KBM-7 (cell line): ENCODE measurements at regions not wholly inside any gene's neighbourhood (a gene's known extent, or its start where the extent isn't known, plus 50 kb on each side); places are given as distances from the start of the nearest gene placed in this dataset.
"Not testable (repeated sequence)": the region's sequence is repeated elsewhere in the genome, so short reads cannot be mapped to it uniquely, and the experiment has no call there.

ENCODE experiments used
- DNase-seq: peaks from one replicate; pipeline ENCODE4 v3.0.0-alpha.2; 2015
- in situ Hi-C: fragments of 300-500 bp; cut with MboI; formaldehyde crosslinking; loops from 2 replicates; pipeline ENCODE4 v1.14.3; 2020; ENCODE audit warnings: low sequenced_read_pairs, low pct_unique_long_range_greater_than_20kb, mixed read lengths

DNA sequence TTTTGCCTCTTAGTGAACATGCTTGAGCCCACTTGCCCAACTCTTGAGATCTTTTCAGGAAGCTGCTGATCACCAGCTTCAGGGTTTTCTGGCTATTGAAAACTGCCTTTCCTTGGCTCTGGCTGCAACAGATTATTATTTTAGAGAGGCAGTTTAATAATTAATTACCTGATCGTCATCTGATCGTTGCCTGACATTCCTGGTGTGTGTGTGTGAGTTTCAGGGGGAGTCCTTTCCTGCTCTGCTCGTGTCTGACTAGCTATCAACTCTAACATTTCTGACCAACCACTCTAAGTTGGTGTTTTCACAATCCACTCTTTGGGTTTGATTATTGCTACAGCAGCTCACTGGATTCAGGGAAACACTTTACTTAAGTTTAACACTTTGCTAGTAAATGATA, 84.3 kb upstream of the SPATA16 start:
- in situ Hi-C loops: no loop called here
- DNase-seq: no peak

DNA sequence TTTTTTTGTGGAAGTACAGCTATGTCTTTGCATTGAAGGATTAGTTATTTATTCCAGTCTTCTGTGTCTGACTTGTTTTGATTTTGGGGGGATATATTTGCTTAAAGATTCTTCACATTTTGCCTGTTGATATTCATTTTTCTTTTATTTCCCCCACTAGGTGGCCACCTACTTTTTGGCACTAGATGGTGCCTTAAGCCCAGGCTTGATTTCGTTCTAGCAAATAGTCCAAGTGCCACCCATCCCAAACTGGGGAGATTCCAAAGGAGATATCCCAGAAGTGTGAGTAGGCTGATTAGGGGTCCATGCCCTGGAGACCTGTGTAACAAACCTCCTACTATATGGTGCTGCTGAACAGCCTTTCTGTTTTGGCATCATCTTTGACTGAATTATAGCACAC, 80.0 kb upstream of the SPATA16 start:
- in situ Hi-C loops: no loop called here
- DNase-seq: peak; percentile 3

DNA sequence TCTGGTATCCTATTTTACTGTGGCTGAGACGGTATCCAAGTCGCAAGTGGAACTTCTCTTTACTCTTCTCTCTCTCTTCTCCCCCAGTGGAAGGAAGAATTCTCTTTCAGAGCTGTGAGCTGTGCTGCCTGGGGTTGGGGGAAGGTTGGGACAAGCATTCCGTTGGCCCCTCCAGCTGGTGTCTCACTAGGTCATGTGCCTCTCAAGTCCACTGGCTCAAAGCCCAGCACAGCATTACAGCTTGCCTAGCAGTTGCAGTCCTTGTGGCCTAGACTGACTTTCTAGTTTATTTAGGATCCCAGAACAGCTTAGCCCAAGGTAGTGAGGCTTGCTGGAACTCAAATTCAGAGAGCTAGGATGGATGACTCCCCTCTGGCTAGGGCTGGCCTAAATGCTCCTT, 76.1 kb upstream of the SPATA16 start:
- no peak for DNase-seq
- in situ Hi-C loops: no loop called here

DNA sequence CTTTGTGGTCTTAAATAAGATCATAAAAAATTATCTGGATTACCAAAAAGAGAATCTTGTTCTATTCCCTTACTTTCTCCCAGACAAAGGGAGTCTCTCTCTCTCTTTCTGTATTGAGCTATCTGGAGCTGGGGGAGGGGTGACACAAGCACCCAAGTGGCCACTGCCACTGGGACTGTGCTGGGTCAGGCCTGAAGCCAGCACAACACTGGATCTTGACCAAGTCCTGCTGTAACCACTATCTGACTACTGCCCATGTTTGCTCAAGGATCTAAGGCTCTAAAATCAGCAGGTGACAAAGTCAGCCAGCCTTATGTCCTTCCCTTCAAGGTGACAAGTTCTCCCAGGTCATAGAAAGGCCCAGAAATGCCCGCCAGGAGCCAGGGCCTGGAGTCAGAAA, 75.0 kb upstream of the SPATA16 start:
- in situ Hi-C loops: no loop called here
- no peak for DNase-seq

DNA sequence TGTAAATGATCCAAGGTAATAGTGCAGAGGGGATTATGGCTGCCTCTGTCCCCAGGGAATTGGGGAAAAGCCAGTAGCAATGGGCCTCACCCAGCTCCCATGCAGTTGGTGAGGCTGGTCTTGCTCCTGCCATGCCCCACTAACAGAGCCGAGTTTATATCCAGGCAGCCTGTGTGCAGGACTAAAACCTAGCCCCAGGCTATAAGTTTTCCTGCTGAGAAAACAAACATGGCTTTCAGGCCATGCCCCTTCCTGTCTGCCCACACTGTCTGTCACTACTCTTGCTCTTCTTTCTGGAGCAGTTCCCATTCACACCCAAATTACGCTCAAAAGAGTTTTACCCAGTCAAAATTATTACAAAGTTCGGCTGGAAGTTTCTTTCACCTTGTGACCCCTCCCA, 73.5 kb upstream of the SPATA16 start:
- in situ Hi-C loops: no loop called here
- DNase-seq: no peak

DNA sequence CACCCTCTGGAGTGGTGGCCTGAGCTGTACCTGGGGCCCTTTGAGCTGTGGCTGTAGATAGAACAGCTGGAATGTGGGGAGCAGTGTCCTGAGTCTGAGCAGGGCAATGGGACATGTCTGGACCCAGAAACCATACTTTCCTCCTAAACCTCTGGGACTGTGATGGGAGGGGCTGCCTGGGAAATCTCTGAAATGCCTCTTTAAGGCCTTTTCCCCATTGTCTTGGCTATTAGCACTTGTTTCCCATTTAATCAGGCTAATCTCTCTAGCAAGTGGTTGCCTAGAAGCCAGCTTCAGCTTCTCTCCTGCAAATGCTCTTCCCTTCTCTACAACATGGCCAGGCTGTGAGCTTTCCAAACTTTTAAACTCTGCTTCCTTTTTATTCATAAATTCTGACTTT, 58.5 kb upstream of the SPATA16 start:
- no peak for DNase-seq
- in situ Hi-C loops: no loop called here

DNA sequence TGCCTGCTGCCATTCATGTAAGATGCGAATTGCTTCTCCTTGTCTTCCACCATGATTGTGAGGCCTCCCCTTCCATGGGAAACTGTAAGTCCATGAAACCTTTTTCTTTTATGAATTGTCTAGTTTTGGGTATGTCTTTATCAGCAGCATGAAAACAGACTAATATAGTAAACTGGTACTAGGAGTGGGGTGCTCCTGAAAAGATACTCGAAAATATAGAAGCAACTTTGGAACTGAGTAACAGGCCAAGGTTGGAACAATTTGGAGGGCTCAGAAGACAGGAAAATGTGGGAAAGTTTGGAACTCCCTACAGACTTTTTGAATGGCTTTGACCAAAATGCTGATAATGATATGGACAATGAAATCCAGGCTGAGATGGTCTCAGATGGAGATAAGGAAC, 53.8 kb upstream of the SPATA16 start:
- in situ Hi-C loops, DNase-seq: not testable (repeated sequence)

DNA sequence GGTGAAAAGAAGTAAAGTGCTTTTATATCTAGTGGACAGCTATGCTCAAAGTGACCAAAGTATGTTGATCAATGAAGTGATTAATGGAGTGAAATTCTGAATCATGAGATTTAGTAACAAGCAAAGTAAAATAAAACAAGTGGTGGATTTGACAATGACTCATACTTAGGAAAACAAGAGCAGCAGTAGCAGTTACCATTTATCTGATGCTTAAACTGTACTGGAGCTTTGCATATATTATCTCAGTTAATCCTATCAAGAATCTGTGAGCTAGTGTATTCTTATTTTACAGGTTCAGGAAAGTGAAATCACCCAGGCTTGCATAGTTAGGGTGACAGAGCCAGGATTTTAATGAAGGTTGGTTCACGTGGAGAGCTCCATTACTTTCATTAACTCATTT, 50.6 kb upstream of the SPATA16 start:
- in situ Hi-C loops: no loop called here
- no peak for DNase-seq
